A549 (cell line): ENCODE measurements at regions not wholly inside any gene's neighbourhood (a gene's known extent, or its start where the extent isn't known, plus 50 kb on each side); places are given as distances from the start of the nearest gene placed in this dataset.

ENCODE experiments used
- ATAC-seq, 2 experiments: fragments of 200-7000 bp in 1 of 2; fragments of >200 bp in 1 of 2; cut with Nextera tagmentation in 1 of 2; cut with Tn5 transposase in 1 of 2; 3 replicates each; pipeline versions ENCODE4 v1.8.0 to v1.9.1; 2018 to 2020; ENCODE audit warnings: mild to moderate bottlenecking in 1 of 2, moderate library complexity in 1 of 2
- CTCF ChIA-PET: fragments of 300-600 bp; sonication (Branson Sonifier 250); formaldehyde crosslinking; extraction: SDS; loops from one replicate; lab custom pipeline; 2021; ENCODE audit warnings: antibody characterized with exemption, inconsistent platforms; lab: Yijun Ruan, JAX
- POLR2A ChIA-PET: fragments of 350-600 bp; formaldehyde crosslinking; extraction: SDS; loops from one replicate; lab custom pipeline; 2021; ENCODE audit warnings: antibody characterized with exemption, inconsistent platforms; lab: Yijun Ruan, JAX
- DNase-seq, 2 experiments: peaks; one replicate each; pipeline versions ENCODE4 v3.0.0 to v3.0.0-alpha.2; 2011 to 2016; ENCODE audit warnings: low read depth in 1 of 2, low spot score in 1 of 2
- FAIRE-seq: peaks from 2 replicates; lab custom pipeline; 2011; peaks lifted over from hg19 to GRCh38; lab: Jason Lieb, UNC
- H3K27ac ChIP-seq, 2 experiments: fragments of >200 bp; sonication (Bioruptor Twin); formaldehyde crosslinking; 3 replicates each; pipeline ENCODE4 v1.5.1; 2016 to 2017
- H3K4me1 ChIP-seq: fragments of >200 bp; sonication (Bioruptor Twin); formaldehyde crosslinking; 3 replicates; pipeline ENCODE4 v1.6.1; 2016
- H3K4me2 ChIP-seq: fragments of >200 bp; sonication (Bioruptor Twin); formaldehyde crosslinking; 3 replicates; pipeline ENCODE4 v1.6.1; 2016
- H3K4me3 ChIP-seq: fragments of >200 bp; sonication (Bioruptor Twin); formaldehyde crosslinking; 3 replicates; pipeline ENCODE4 v1.5.1; 2016
- H3K9me3 ChIP-seq: fragments of >200 bp; sonication (Bioruptor Twin); formaldehyde crosslinking; 3 replicates; pipeline ENCODE4 v1.6.1; 2016
- CHD2 ChIP-seq: fragments of 150-350 bp; IDR thresholded peaks from 2 replicates; pipeline ENCODE4 v1.6.1; 2014; ENCODE audit warnings: low read length; ENCODE audit not compliant: partially characterized antibody
- CHD4 ChIP-seq: fragments of 200-600 bp; sonication (generic); IDR thresholded peaks from 2 replicates; pipeline ENCODE4 v1.6.1; 2016; ENCODE audit warnings: antibody characterized with exemption, mild to moderate bottlenecking, borderline replicate concordance
- EHF ChIP-seq: fragments of 250-450 bp; sonication (Bioruptor Pico); IDR thresholded peaks from 2 replicates; pipeline ENCODE4 v1.5.0; 2020; ENCODE audit warnings: mild to moderate bottlenecking
- FOSL2 ChIP-seq, 2 experiments: fragments of 450-650 bp in 1 of 2; fragments of >200 bp in 1 of 2; sonication (Bioruptor Twin) in 1 of 2; formaldehyde crosslinking; IDR thresholded peaks; 2 replicates each; pipeline versions ENCODE4 v1.5.0 to v1.6.1; 2016 to 2020; ENCODE audit warnings: mild to moderate bottlenecking in 1 of 2, moderate library complexity in 1 of 2
- GATA3 ChIP-seq: IDR thresholded peaks from 2 replicates; pipeline ENCODE4 v1.6.1; 2012; ENCODE audit warnings: borderline replicate concordance
- HES2 ChIP-seq: fragments of >200 bp; sonication (Bioruptor Twin); formaldehyde crosslinking; IDR thresholded peaks from 2 replicates; pipeline ENCODE4 v1.6.1; 2016
- HMGXB4 ChIP-seq: fragments of 250-450 bp; sonication (Bioruptor Pico); IDR thresholded peaks from 2 replicates; pipeline ENCODE4 v1.5.0; 2021; ENCODE audit warnings: mild to moderate bottlenecking, moderate library complexity, borderline replicate concordance
- JUN ChIP-seq, 2 experiments: fragments of >200 bp; sonication (Bioruptor Twin); formaldehyde crosslinking; IDR thresholded peaks; 2 replicates in 1 of 2; 3 replicates in 1 of 2; pipeline ENCODE4 v1.6.1; 2016 to 2017
- MAX ChIP-seq: IDR thresholded peaks from 2 replicates; pipeline ENCODE4 v1.6.1; 2012
- NR3C1 ChIP-seq: fragments of >200 bp; sonication (Bioruptor Twin); formaldehyde crosslinking; IDR thresholded peaks from 3 replicates; pipeline ENCODE4 v1.6.1; 2017
- PHF8 ChIP-seq: fragments of 200-600 bp; sonication (generic); IDR thresholded peaks from 2 replicates; pipeline ENCODE4 v1.6.1; 2016; ENCODE audit warnings: low read depth, mild to moderate bottlenecking, antibody characterized with exemption, moderate library complexity, borderline replicate concordance
- POLR2A ChIP-seq: IDR thresholded peaks from 2 replicates; pipeline ENCODE4 v1.6.1; 2012; ENCODE audit warnings: mild to moderate bottlenecking, low read length
- RAD21 ChIP-seq, 2 experiments: fragments of >200 bp in 1 of 2; sonication (Bioruptor Twin) in 1 of 2; formaldehyde crosslinking in 1 of 2; IDR thresholded peaks in 1 of 2; conservative IDR thresholded peaks in 1 of 2; 2 replicates in 1 of 2; 3 replicates in 1 of 2; pipeline ENCODE4 v1.6.1; 2012 to 2018; ENCODE audit warnings: inconsistent platforms in 1 of 2
- RARB ChIP-seq: fragments of 250-450 bp; sonication (Bioruptor Pico); IDR thresholded peaks from 2 replicates; pipeline ENCODE4 v1.8.0; 2021; ENCODE audit warnings: mild to moderate bottlenecking, moderate library complexity
- RFX5 ChIP-seq: fragments of 450-650 bp; IDR thresholded peaks from 2 replicates; pipeline ENCODE4 v1.7.1; 2014; ENCODE audit warnings: antibody characterized with exemption, mild to moderate bottlenecking, moderate library complexity
- RNF2 ChIP-seq: fragments of 200-600 bp; sonication (generic); IDR thresholded peaks from 2 replicates; pipeline ENCODE4 v1.6.1; 2016; ENCODE audit warnings: low read depth, mild to moderate bottlenecking, antibody characterized with exemption, moderate library complexity, borderline replicate concordance
- TP53 ChIP-seq: fragments of 250-450 bp; sonication (Bioruptor Pico); IDR thresholded peaks from 2 replicates; pipeline ENCODE4 v1.5.0; 2021; ENCODE audit warnings: mild to moderate bottlenecking, moderate library complexity
- USF2 ChIP-seq: fragments of 450-650 bp; IDR thresholded peaks from 2 replicates; pipeline ENCODE4 v1.6.1; 2014; ENCODE audit warnings: antibody characterized with exemption
- ZNF302 ChIP-seq: fragments of 250-450 bp; sonication (Bioruptor Pico); IDR thresholded peaks from 2 replicates; pipeline ENCODE4 v1.9.0; 2021; ENCODE audit warnings: inconsistent platforms, mild to moderate bottlenecking, moderate library complexity
- ZSCAN20 ChIP-seq: fragments of 250-450 bp; sonication (Bioruptor Pico); IDR thresholded peaks from 2 replicates; pipeline ENCODE4 v1.8.0; 2022; ENCODE audit warnings: mild to moderate bottlenecking, moderate library complexity
- WGBS: methylation state at CpG from one replicate; pipeline ENCODE4 v1.1.6; 2017; ENCODE audit errors: missing lambda C conversion rate; 5-methylcytosine and 5-hydroxymethylcytosine counted together
- TF ChIP-seq, protein P1 (sequence below): fragments of >200 bp; sonication (Bioruptor Twin); formaldehyde crosslinking; IDR thresholded peaks from 3 replicates; pipeline ENCODE4 v1.6.1; 2016
- TF ChIP-seq, protein P2 (sequence below): fragments of >200 bp; sonication (Bioruptor Twin); formaldehyde crosslinking; IDR thresholded peaks from 3 replicates; pipeline ENCODE4 v1.5.1; 2016

- FAIRE-seq, result no peak
- CTCF ChIA-PET, result interaction anchor here (0.7 to 4.3 kb wide), 6 partner anchors 12 to 40 kb away, joined by 3 to 38 read pairs (median 4); no protein-coding TSS in a partner anchor
- no peak for TF ChIP-seq RNF2
- no peak for TF ChIP-seq RFX5
- 0 out of 2 replicates have a peak, but pooled peaks have one; percentile 28 for TF ChIP-seq HMGXB4 (CRISPR knock-in tag)
- peak in 1 of 2 experiments; percentile 11; a peak in 1 of 5 replicates for TF ChIP-seq RAD21 (conservative IDR thresholded peaks at IDR 0.05 in 1 of 2, IDR thresholded peaks at IDR 0.05 in 1 of 2)
- TF ChIP-seq FOSL2 (IDR thresholded peaks at IDR 0.05), result no peak
- no peak for TF ChIP-seq FOSL2 (CRISPR knock-in tag; IDR thresholded peaks at IDR 0.05)
- TF ChIP-seq CHD2, result no peak
- no peak for TF ChIP-seq CHD4
- TF ChIP-seq, protein P1, sequence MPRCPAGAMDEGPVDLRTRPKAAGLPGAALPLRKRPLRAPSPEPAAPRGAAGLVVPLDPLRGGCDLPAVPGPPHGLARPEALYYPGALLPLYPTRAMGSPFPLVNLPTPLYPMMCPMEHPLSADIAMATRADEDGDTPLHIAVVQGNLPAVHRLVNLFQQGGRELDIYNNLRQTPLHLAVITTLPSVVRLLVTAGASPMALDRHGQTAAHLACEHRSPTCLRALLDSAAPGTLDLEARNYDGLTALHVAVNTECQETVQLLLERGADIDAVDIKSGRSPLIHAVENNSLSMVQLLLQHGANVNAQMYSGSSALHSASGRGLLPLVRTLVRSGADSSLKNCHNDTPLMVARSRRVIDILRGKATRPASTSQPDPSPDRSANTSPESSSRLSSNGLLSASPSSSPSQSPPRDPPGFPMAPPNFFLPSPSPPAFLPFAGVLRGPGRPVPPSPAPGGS, result 0 out of 3 replicates have a peak, but pooled peaks have one; percentile 38
- TF ChIP-seq ZNF302 (CRISPR knock-in tag), result no peak
- no peak for TF ChIP-seq RARB
- TF ChIP-seq ZSCAN20 (CRISPR knock-in tag), result no peak
- no peak for TF ChIP-seq USF2
- no peak for TF ChIP-seq GATA3
- no peak for TF ChIP-seq EHF (CRISPR knock-in tag)
- TF ChIP-seq, protein P2, sequence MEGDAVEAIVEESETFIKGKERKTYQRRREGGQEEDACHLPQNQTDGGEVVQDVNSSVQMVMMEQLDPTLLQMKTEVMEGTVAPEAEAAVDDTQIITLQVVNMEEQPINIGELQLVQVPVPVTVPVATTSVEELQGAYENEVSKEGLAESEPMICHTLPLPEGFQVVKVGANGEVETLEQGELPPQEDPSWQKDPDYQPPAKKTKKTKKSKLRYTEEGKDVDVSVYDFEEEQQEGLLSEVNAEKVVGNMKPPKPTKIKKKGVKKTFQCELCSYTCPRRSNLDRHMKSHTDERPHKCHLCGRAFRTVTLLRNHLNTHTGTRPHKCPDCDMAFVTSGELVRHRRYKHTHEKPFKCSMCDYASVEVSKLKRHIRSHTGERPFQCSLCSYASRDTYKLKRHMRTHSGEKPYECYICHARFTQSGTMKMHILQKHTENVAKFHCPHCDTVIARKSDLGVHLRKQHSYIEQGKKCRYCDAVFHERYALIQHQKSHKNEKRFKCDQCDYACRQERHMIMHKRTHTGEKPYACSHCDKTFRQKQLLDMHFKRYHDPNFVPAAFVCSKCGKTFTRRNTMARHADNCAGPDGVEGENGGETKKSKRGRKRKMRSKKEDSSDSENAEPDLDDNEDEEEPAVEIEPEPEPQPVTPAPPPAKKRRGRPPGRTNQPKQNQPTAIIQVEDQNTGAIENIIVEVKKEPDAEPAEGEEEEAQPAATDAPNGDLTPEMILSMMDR, result peak; percentile 10; the same call in 1 of the 3 replicates
- TF ChIP-seq NR3C1, result no peak
- peak; percentile 91; the same call in 1 of the 2 replicates for TF ChIP-seq TP53
- TF ChIP-seq MAX, result peak; percentile 64; the same call in 1 of the 2 replicates
- no peak for TF ChIP-seq HES2
- peak; percentile 49 to 74; a peak in 3 of 5 replicates for TF ChIP-seq JUN (IDR thresholded peaks at IDR 0.05)
- peak; percentile 37; the same call in 1 of the 2 replicates for TF ChIP-seq PHF8
- TF ChIP-seq POLR2A, result peak; percentile 47; the same call in 1 of the 2 replicates
Observed at GRCh38 chr1:9181990-9182783, 52.4 kb upstream of the H6PD start.

More at GRCh38 chr1:9181990-9182783, 52.4 kb upstream of the H6PD start:
- POLR2A ChIA-PET, result interaction anchor here (0.6 kb wide), 1 partner anchor 20 kb away, joined by 3 read pairs; no protein-coding TSS in a partner anchor
- Histone ChIP-seq H3K4me1 (peaks cover 35% of the 10 kb centered on the region), H3K4me3 (peak overlapping the region; percentile 68), H3K4me2 (peak overlapping the region; percentile 94), H3K9me3 (no peaks in the 10 kb centered on the region), H3K27ac (peak overlapping the region; percentile 93 to 100)
- WGBS, result 2% methylated on average over 13 of the region's 83 CpGs
- peak in 1 of 2 experiments; percentile 50 for DNase-seq
- peak; percentile 77 to 78; a peak in 5 of 6 replicates for ATAC-seq
